GM18517 (cell line): ENCODE measurements at regions not wholly inside any gene's neighbourhood (a gene's known extent, or its start where the extent isn't known, plus 50 kb on each side); places are given as distances from the start of the nearest gene placed in this dataset.
"Not testable (repeated sequence)": the region's sequence is repeated elsewhere in the genome, so short reads cannot be mapped to it uniquely, and the experiment has no call there.

Experiments
- ATAC-seq: cut with Tn5 transposase; IDR thresholded peaks from one replicate; pipeline ENCODE4 v1.9.1; 2021; ENCODE audit warnings: mild to moderate bottlenecking, moderate library complexity; ENCODE audit not compliant: unreplicated experiment

- ATAC-seq: no peak
These were observed 122.9 kb downstream of the CAVIN4 start for GRCh38 chr9:100700689-100701318.

- ATAC-seq: peak; percentile 77
These were observed 136.7 kb downstream of the CAVIN4 start for GRCh38 chr9:100714372-100715099.

GRCh38 chr9:100715100-100715380 is 137.2 kb downstream of the CAVIN4 start:
- no peak for ATAC-seq

GRCh38 chr9:100718717-100719116 is 140.8 kb downstream of the CAVIN4 start:
- no peak for ATAC-seq

GRCh38 chr9:100720922-100721321 is 143.0 kb downstream of the CAVIN4 start:
- ATAC-seq: no peak

GRCh38 chr9:100724886-100725285 is 147.0 kb downstream of the CAVIN4 start:
- no peak for ATAC-seq

GRCh38 chr9:100725371-100725770 is 147.5 kb downstream of the CAVIN4 start:
- ATAC-seq: no peak

- no peak for ATAC-seq
These were observed 151.5 kb downstream of the CAVIN4 start for GRCh38 chr9:100729336-100729895.

- no peak for ATAC-seq
These were observed 152.2 kb downstream of the CAVIN4 start for GRCh38 chr9:100730086-100730485.

- ATAC-seq: no peak
These were observed 153.2 kb downstream of the CAVIN4 start for GRCh38 chr9:100731038-100731556.

GRCh38 chr9:100731557-100731956 is 153.7 kb downstream of the CAVIN4 start:
- ATAC-seq: no peak

- no peak for ATAC-seq
These were observed 161.3 kb downstream of the CAVIN4 start for GRCh38 chr9:100739208-100739607.

GRCh38 chr9:100739666-100740065 is 161.8 kb downstream of the CAVIN4 start:
- no peak for ATAC-seq

GRCh38 chr9:100748930-100749329 is 171.1 kb downstream of the CAVIN4 start:
- not testable (repeated sequence) for ATAC-seq

GRCh38 chr9:100756217-100756616 is 178.3 kb downstream of the CAVIN4 start:
- ATAC-seq: no peak

- no peak for ATAC-seq
These were observed 181.3 kb downstream of the CAVIN4 start for GRCh38 chr9:100759215-100759614.

- ATAC-seq: no peak
These were observed 183.5 kb downstream of the CAVIN4 start for GRCh38 chr9:100761276-100761802.

GRCh38 chr9:100774326-100774725 is 196.4 kb downstream of the CAVIN4 start:
- no peak for ATAC-seq

GRCh38 chr9:100774962-100775361 is 197.1 kb downstream of the CAVIN4 start:
- no peak for ATAC-seq

GRCh38 chr9:100775912-100776311 is 198.0 kb downstream of the CAVIN4 start:
- no peak for ATAC-seq

GRCh38 chr9:100784755-100785154 is 206.9 kb downstream of the CAVIN4 start:
- ATAC-seq: no peak

GRCh38 chr9:100785946-100786345 is 208.1 kb downstream of the CAVIN4 start:
- ATAC-seq: no peak
